Mucosa of descending colon (tissue), 3 donors: ENCODE measurements at regions not wholly inside any gene's neighbourhood (a gene's known extent, or its start where the extent isn't known, plus 50 kb on each side); places are given as distances from the start of the nearest gene placed in this dataset.

Experiments
- ATAC-seq: fragments of 200-7000 bp; cut with Tn5 transposase; one replicate; pipeline ENCODE4 v1.9.1; 2020; ENCODE audit warnings: mild to moderate bottlenecking, moderate library complexity
- DNase-seq, 3 donors: peaks; one replicate each; pipeline ENCODE4 v3.0.0-alpha.2; 2020
- H3K36me3 ChIP-seq: fragments of 200-600 bp; one replicate; pipeline ENCODE4 v1.8.0; 2021; ENCODE audit warnings: low read depth, mild to moderate bottlenecking
- H3K4me1 ChIP-seq: fragments of 200-600 bp; one replicate; pipeline ENCODE4 v1.8.0; 2021; ENCODE audit warnings: low read depth, mild to moderate bottlenecking
- H3K4me3 ChIP-seq: fragments of 200-600 bp; one replicate; pipeline ENCODE4 v1.8.0; 2021; ENCODE audit warnings: mild to moderate bottlenecking
- H3K9me3 ChIP-seq: fragments of 200-600 bp; one replicate; pipeline ENCODE4 v1.8.0; 2021; ENCODE audit warnings: mild to moderate bottlenecking
- CTCF ChIP-seq: fragments of 200-600 bp; IDR thresholded peaks from one replicate; pipeline ENCODE4 v1.8.0; 2022; ENCODE audit warnings: antibody characterized with exemption, mild to moderate bottlenecking
- intact Hi-C, 2 donors: fragments of 100-400 bp; cut with DNase I in 1 of 2; cut with micrococcal nuclease in 1 of 2; formaldehyde crosslinking; loops; one replicate each; pipeline versions ENCODE4 v1.11.0 to v1.11.1; 2022; cut with DNase I, micrococcal nuclease
- donor health status: DM: no; HTN: no; CAD: no; lungs with moderate emphysema.
- donor health status: DM: no; HTN: no; CAD: no.
- donor health status: DM: no; HTN: yes; CAD: no.

GRCh38 chr4:19095491-19096046 is 1074.0 kb upstream of the LCORL start:
- no peak for TF ChIP-seq CTCF
- ATAC-seq = no peak
- no peaks in the 10 kb centered on the region for H3K4me1 ChIP-seq
- no peaks in the 10 kb centered on the region for H3K36me3 ChIP-seq
- intact Hi-C loops = no loop called here
- no peak overlapping the region for H3K4me3 ChIP-seq
- no peaks in the 10 kb centered on the region for H3K9me3 ChIP-seq
- no peak for DNase-seq

GRCh38 chr4:19093951-19094350 is 1072.4 kb upstream of the LCORL start:
- no peak for TF ChIP-seq CTCF
- intact Hi-C loops = no loop called here
- no peak for ATAC-seq
- Histone ChIP-seq H3K4me1 (no peaks in the 10 kb centered on the region), H3K4me3 (no peak overlapping the region), H3K36me3 (no peaks in the 10 kb centered on the region), H3K9me3 (no peaks in the 10 kb centered on the region)
- DNase-seq = no peak

GRCh38 chr4:19092797-19093196 is 1071.2 kb upstream of the LCORL start:
- DNase-seq (no peak), ATAC-seq (no peak)
- Histone ChIP-seq H3K9me3 (no peaks in the 10 kb centered on the region), H3K4me1 (no peaks in the 10 kb centered on the region), H3K36me3 (no peaks in the 10 kb centered on the region), H3K4me3 (no peak overlapping the region)
- intact Hi-C loops = no loop called here
- TF ChIP-seq CTCF = no peak

DNA sequence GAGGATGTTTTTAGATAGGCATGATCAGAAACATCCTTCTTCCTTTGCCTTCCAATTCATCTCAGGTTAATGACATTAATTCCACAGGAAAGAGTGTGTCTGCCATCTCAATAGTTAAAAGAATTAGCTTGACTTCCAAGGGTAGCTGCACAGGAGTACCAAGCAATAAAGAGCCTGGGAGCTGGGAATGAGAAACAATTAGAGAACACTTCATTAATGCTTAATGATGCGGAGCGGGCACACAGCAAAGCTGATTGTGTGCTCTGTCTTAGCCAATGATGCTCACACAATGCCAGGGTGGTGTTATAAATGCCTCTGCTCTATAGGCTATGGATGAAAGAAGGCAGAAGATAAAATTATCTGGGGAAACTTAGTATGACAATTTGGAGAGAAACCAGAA is 1052.5 kb upstream of the LCORL start:
- Histone ChIP-seq H3K9me3 (no peaks in the 10 kb centered on the region), H3K4me1 (no peaks in the 10 kb centered on the region), H3K4me3 (no peak overlapping the region), H3K36me3 (no peaks in the 10 kb centered on the region)
- DNase-seq (no peak), ATAC-seq (no peak)
- intact Hi-C loops = no loop called here
- TF ChIP-seq CTCF = no peak

DNA sequence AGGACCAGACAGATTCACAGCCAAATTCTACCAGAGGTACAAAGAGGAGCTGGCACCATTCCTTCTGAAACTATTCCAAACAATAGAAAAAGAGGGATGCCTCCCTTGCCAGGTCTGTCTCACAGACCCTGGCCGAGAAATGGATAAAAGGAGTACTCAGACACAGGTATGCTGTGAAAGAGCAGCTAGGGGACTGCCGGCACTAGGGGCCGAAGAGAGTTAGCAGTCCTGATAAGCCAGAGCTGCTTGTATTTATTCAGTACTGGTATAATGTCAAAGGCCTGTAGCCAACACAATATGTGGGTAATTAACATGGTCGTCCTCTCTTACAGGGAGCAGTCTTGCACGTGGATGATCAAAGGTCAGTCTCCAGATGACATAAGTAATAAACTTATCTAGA is 1042.1 kb upstream of the LCORL start:
- Histone ChIP-seq H3K36me3 (no peaks in the 10 kb centered on the region), H3K9me3 (peaks cover 9% of the 10 kb centered on the region), H3K4me1 (no peaks in the 10 kb centered on the region), H3K4me3 (no peak overlapping the region)
- ATAC-seq = peak; percentile 19
- TF ChIP-seq CTCF = no peak
- no peak for DNase-seq
- intact Hi-C loops = no loop called here

DNA sequence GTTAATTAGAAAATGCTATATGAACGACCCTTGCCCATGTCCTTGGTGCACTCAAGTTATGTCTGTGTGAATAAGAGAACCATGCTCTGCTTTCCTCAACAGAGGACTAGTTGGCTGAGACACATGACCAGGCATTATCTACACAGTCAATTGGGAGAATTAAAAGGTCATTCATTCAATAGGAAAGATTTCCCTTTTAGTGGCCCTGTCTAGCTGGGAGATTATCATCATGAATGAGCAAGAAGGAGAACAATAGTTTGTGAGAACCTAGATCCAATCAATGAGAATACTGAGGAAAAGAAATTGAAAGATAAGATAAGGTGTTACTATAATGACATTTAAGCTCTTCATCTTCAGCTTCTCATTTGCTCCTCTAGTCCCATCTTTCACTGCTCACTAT is 1033.4 kb upstream of the LCORL start:
- DNase-seq (no peak), ATAC-seq (no peak)
- Histone ChIP-seq H3K4me1 (no peaks in the 10 kb centered on the region), H3K9me3 (no peaks in the 10 kb centered on the region), H3K4me3 (no peak overlapping the region), H3K36me3 (no peaks in the 10 kb centered on the region)
- TF ChIP-seq CTCF = no peak
- intact Hi-C loops = no loop called here
